ENCODE measurements at regions not wholly inside any gene's neighbourhood (a gene's known extent, or its start where the extent isn't known, plus 50 kb on each side); places are given as distances from the start of the nearest gene placed in this dataset.

DNA sequence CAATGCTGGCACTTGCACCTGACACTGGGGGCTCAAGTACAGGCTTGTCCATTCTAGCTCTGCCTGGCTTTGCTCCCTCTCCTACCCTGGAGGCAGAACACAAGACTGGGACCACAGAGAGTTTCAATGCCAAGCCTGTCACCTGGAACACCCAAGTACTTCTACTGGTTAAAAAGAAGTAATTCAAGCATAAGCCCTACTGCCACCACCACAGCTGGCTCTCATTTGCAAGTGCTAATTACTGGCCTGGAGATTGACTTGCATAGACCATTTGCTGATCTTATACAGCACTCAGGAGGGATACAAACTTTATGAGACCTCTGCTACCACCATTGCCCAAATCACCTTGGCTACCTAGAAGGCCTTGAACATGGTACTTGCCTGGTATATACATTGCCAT, 1550.9 kb downstream of the C4orf33 start:
- POLR2A ChIA-PET: no interaction called here

More for the DNA sequence above, 1550.9 kb downstream of the C4orf33 start:
- Histone ChIP-seq H3K9me1 (ENCODE audit: control insufficient read depth, insufficient read depth, low read length) (no peaks in the 10 kb centered on the region), H3K36me3 (ENCODE audit: control insufficient read depth, insufficient read depth, low read length) (no peaks in the 10 kb centered on the region), H3K79me2 (ENCODE audit: control insufficient read depth, insufficient read depth, low read length) (no peaks in the 10 kb centered on the region), H3K9ac (ENCODE audit: insufficient read depth in 1 of 2, low read depth in 2 of 2, low read length in 2 of 2) (no peak overlapping the region), H3K4me2 (ENCODE audit: insufficient read depth, low read length) (no peak overlapping the region), H3K4me1 (replicated peaks in 1 of 2; ENCODE audit: control insufficient read depth in 2 of 2, insufficient read depth in 2 of 2, low read length in 2 of 2) (no peaks in the 10 kb centered on the region), H4K20me1 (replicated peaks; ENCODE audit: control insufficient read depth, insufficient read depth, low read length) (no peaks in the 10 kb centered on the region), H2AFZ (ENCODE audit: low read depth, low read length) (no peak overlapping the region), H3K27me3 (ENCODE audit: control insufficient read depth in 2 of 2, insufficient read depth in 2 of 2, low read length in 2 of 2) (no peaks in the 10 kb centered on the region), H3K27ac (ENCODE audit: extremely low read depth, low read depth, low read length) (no peak overlapping the region), H3K9me3 (replicated peaks; ENCODE audit: control insufficient read depth, insufficient read depth, low read depth, low read length) (no peaks in the 10 kb centered on the region), H3K4me3 (no peak overlapping the region)
- DNase-seq (ENCODE audit: extremely low read depth in 1 of 4, low spot score in 3 of 4): no peak
- CTCF ChIA-PET (ENCODE audit: low intra/inter-chr PET ratio): no interaction called here
- in situ Hi-C loops (cut with MboI) (no loop called here), intact Hi-C loops (cut with micrococcal nuclease) (no loop called here)
- TF ChIP-seq ZNF232 (CRISPR knock-in tag; IDR thresholded peaks at IDR 0.05) (no peak), PTTG1 (tag; IDR thresholded peaks at IDR 0.05; ENCODE audit: low read depth) (no peak), SMARCA4 (IDR thresholded peaks at IDR 0.05) (no peak), TAL1 (IDR thresholded peaks at IDR 0.05) (no peak), E2F3 (CRISPR knock-in tag; IDR thresholded peaks at IDR 0.05) (no peak), MTA3 (IDR thresholded peaks at IDR 0.05; ENCODE audit: borderline replicate concordance) (no peak), ZNF354B (CRISPR knock-in tag; IDR thresholded peaks at IDR 0.05) (no peak), ZNF3 (CRISPR knock-in tag; IDR thresholded peaks at IDR 0.05) (no peak), ZNF253 (CRISPR knock-in tag; conservative IDR thresholded peaks at IDR 0.05) (no peak), E2F1 (CRISPR knock-in tag; IDR thresholded peaks at IDR 0.05) (no peak), KLF1 (tag; IDR thresholded peaks at IDR 0.05) (no peak), NCOA4 (IDR thresholded peaks at IDR 0.05; ENCODE audit: partially characterized antibody) (no peak)
- TF ChIP-seq, protein P1, sequence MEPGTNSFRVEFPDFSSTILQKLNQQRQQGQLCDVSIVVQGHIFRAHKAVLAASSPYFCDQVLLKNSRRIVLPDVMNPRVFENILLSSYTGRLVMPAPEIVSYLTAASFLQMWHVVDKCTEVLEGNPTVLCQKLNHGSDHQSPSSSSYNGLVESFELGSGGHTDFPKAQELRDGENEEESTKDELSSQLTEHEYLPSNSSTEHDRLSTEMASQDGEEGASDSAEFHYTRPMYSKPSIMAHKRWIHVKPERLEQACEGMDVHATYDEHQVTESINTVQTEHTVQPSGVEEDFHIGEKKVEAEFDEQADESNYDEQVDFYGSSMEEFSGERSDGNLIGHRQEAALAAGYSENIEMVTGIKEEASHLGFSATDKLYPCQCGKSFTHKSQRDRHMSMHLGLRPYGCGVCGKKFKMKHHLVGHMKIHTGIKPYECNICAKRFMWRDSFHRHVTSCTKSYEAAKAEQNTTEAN (CRISPR knock-in tag; IDR thresholded peaks at IDR 0.05): no peak
- no peak for FAIRE-seq
- no TSS peak for BruUV-seq (replicated peaks)
- ATAC-seq: no peak
